ENCODE measurements at regions not wholly inside any gene's neighbourhood (a gene's known extent, or its start where the extent isn't known, plus 50 kb on each side); places are given as distances from the start of the nearest gene placed in this dataset.

GRCh38 chr1:106680776-106681344 is 375.6 kb upstream of the PRMT6 start:
- TF ChIP-seq POLR2A (IDR thresholded peaks at IDR 0.05) (no peak), POLR2AphosphoS5 (IDR thresholded peaks at IDR 0.05) (no peak), CTCF (IDR thresholded peaks at IDR 0.05 in 8 of 11, conservative IDR thresholded peaks at IDR 0.05 in 3 of 11) (no peak)
- no peaks in the 10 kb centered on the region for H3K4me1 ChIP-seq
- H3K27me3 ChIP-seq (replicated peaks in 1 of 7): no peaks in the 10 kb centered on the region
- H3K27ac ChIP-seq: no peak overlapping the region
- no peak overlapping the region for H3K4me3 ChIP-seq
- intact Hi-C loops (cut with DNase I; ENCODE audit: low total_unique reads): no loop called here
- H3K9me3 ChIP-seq: no peaks in the 10 kb centered on the region
- H3K36me3 ChIP-seq: no peaks in the 10 kb centered on the region
- 46 to 79% (median 53%) methylated on average over 4 of the region's 4 CpGs for WGBS, 5 donors
- no peak for DNase-seq

DNA sequence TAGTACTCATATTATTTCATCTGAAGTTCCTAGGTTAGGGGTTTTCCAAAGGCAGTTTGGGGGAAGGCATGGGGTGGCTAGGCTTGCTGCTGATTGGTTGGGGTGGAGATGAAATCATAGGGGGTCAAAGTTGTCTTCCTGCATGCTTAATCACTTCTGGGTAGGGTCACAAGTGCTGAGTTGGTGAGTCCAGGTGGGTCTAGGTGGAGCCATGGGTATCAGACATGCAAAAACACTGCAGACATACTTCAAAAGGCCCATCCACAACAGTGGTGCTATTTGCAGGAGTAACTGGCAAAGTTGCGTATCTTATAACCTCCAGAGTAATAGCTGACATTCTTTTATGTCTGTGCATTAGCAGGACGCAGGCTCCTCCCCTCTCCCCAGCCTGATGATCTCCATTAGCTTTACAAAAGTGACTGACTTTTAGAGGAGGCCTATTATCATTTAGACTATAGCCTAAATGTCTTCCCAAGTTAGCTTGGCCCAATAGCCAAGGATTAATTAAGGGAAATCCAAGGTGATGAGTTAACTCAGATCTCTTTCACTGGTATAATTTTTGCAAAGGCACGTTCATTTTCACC is 374.4 kb upstream of the PRMT6 start:
- WGBS, 5 donors: 80 to 89% (median 87%) methylated on average over 3 of the region's 3 CpGs
- H3K9me3 ChIP-seq: no peaks in the 10 kb centered on the region
- no peaks in the 10 kb centered on the region for H3K27me3 ChIP-seq (replicated peaks in 1 of 7)
- H3K4me1 ChIP-seq: no peaks in the 10 kb centered on the region
- no peaks in the 10 kb centered on the region for H3K36me3 ChIP-seq
- no peak overlapping the region for H3K27ac ChIP-seq
- no peak for DNase-seq
- no peak overlapping the region for H3K4me3 ChIP-seq
- no peak for TF ChIP-seq CTCF (IDR thresholded peaks at IDR 0.05 in 8 of 11, conservative IDR thresholded peaks at IDR 0.05 in 3 of 11)
- TF ChIP-seq POLR2AphosphoS5 (IDR thresholded peaks at IDR 0.05): no peak
- TF ChIP-seq POLR2A (IDR thresholded peaks at IDR 0.05): no peak
- intact Hi-C loops (cut with DNase I; ENCODE audit: low total_unique reads): no loop called here

- intact Hi-C loops (cut with DNase I; ENCODE audit: low total_unique reads): no loop called here
- Histone ChIP-seq H3K27me3 (replicated peaks in 1 of 7) (no peaks in the 10 kb centered on the region), H3K4me3 (no peak overlapping the region), H3K27ac (no peak overlapping the region), H3K36me3 (no peaks in the 10 kb centered on the region), H3K9me3 (no peaks in the 10 kb centered on the region), H3K4me1 (no peaks in the 10 kb centered on the region)
- WGBS, 5 donors: 58 to 78% (median 67%) methylated on average over 3 of the region's 3 CpGs
- DNase-seq: no peak
- TF ChIP-seq CTCF (IDR thresholded peaks at IDR 0.05 in 8 of 11, conservative IDR thresholded peaks at IDR 0.05 in 3 of 11) (no peak), POLR2A (IDR thresholded peaks at IDR 0.05) (no peak), POLR2AphosphoS5 (IDR thresholded peaks at IDR 0.05) (no peak)
Measured at GRCh38 chr1:106688446-106688845, 368.0 kb upstream of the PRMT6 start.

GRCh38 chr1:106698660-106699059 is 357.8 kb upstream of the PRMT6 start:
- TF ChIP-seq POLR2A (IDR thresholded peaks at IDR 0.05) (no peak), CTCF (IDR thresholded peaks at IDR 0.05 in 8 of 11, conservative IDR thresholded peaks at IDR 0.05 in 3 of 11) (no peak), POLR2AphosphoS5 (IDR thresholded peaks at IDR 0.05) (no peak)
- H3K4me1 ChIP-seq: no peaks in the 10 kb centered on the region
- DNase-seq: no peak
- no peaks in the 10 kb centered on the region for H3K27me3 ChIP-seq (replicated peaks in 1 of 7)
- intact Hi-C loops (cut with DNase I; ENCODE audit: low total_unique reads): no loop called here
- H3K36me3 ChIP-seq: no peaks in the 10 kb centered on the region
- no peaks in the 10 kb centered on the region for H3K9me3 ChIP-seq
- H3K27ac ChIP-seq: no peak overlapping the region
- H3K4me3 ChIP-seq: no peak overlapping the region
